ENCODE measurements at regions not wholly inside any gene's neighbourhood (a gene's known extent, or its start where the extent isn't known, plus 50 kb on each side); places are given as distances from the start of the nearest gene placed in this dataset.

DNA sequence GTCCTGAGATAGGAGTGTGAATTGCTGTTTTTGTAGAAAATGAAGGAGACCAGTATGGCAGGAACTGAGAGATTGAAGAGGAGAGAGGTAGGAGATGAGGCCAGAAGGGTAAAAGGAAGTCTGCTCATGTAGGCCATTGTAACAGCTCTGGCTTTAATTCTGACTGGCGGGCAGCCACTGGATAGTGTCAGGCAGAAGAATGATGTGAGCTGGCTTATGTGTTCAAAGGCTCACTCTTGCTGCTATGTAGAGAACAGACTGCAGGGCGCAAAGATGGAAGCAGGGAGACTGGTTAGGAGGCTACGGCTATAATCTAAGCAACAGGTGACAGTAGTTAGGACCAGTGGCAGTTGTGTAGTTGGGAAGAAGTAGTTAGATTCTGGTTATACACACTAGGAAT lies 160.2 kb upstream of the FGF13 start:
- TF ChIP-seq, protein P1, sequence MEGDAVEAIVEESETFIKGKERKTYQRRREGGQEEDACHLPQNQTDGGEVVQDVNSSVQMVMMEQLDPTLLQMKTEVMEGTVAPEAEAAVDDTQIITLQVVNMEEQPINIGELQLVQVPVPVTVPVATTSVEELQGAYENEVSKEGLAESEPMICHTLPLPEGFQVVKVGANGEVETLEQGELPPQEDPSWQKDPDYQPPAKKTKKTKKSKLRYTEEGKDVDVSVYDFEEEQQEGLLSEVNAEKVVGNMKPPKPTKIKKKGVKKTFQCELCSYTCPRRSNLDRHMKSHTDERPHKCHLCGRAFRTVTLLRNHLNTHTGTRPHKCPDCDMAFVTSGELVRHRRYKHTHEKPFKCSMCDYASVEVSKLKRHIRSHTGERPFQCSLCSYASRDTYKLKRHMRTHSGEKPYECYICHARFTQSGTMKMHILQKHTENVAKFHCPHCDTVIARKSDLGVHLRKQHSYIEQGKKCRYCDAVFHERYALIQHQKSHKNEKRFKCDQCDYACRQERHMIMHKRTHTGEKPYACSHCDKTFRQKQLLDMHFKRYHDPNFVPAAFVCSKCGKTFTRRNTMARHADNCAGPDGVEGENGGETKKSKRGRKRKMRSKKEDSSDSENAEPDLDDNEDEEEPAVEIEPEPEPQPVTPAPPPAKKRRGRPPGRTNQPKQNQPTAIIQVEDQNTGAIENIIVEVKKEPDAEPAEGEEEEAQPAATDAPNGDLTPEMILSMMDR (IDR thresholded peaks at IDR 0.05) = no peak
- no peak for TF ChIP-seq POLR2A (IDR thresholded peaks at IDR 0.05)

Measured in Peyer's patch (tissue), 4 donors.